GM21390 (cell line): ENCODE measurements at regions not wholly inside any gene's neighbourhood (a gene's known extent, or its start where the extent isn't known, plus 50 kb on each side); places are given as distances from the start of the nearest gene placed in this dataset.
"Not testable (repeated sequence)": the region's sequence is repeated elsewhere in the genome, so short reads cannot be mapped to it uniquely, and the experiment has no call there.

Experiments
- ATAC-seq: cut with Tn5 transposase; IDR thresholded peaks from one replicate; pipeline ENCODE4 v1.9.1; 2021; ENCODE audit not compliant: unreplicated experiment

DNA sequence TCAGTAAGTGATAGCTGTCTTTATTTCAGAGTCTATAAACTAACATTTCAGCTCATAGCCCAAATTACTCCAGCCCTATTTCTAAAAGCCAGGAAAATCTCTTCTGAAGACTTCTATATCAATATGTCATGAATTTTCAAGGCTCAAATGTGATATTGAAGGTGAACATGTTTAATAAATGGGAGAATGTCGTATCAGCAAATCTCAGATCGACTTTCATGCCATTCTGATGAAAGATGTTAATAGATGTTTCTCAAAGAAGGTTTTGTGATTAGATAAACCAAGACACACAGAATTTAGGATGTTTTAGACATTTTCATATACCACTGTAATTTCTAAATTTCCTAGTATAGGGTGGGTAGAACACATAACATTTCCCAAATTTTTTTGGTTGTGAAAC, 380.6 kb downstream of the ARL4A start:
- ATAC-seq: no peak

DNA sequence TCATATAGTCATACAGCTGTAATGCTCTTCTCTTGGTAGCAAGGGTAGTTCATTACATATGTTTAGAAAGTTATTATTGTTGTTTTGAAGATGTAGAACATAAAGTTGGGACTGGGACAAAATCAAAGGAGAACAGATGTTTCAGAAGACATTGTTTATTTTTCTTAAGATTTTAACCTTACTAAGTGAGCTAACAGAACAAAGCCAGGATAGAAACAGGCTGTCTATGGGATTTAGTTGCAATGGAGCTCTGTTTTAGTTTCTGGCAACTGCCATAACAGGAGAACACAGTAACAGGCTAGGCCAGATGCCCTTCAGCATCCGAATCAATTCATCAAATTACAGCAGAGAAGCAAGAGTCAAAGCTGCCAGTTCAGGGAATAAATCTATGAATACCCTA, 382.4 kb downstream of the ARL4A start:
- no peak for ATAC-seq

DNA sequence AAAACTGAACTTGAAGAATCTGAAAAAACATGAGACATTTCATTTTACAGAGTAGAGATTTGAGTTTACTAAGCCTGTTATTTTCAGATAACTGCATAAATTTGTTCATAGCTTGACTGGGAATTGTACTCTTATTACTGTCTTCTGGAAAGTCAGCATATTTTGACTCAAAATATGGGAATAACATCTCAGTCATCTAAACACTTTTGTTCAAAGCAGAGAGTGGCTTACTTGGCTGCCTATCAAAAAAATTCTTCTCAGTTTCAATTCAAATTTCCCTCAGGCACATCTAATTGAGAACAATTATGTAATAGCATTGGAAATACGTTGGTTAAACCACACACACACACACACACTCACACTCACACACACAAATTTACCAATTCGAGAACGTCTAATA, 384.6 kb downstream of the ARL4A start:
- ATAC-seq: no peak

DNA sequence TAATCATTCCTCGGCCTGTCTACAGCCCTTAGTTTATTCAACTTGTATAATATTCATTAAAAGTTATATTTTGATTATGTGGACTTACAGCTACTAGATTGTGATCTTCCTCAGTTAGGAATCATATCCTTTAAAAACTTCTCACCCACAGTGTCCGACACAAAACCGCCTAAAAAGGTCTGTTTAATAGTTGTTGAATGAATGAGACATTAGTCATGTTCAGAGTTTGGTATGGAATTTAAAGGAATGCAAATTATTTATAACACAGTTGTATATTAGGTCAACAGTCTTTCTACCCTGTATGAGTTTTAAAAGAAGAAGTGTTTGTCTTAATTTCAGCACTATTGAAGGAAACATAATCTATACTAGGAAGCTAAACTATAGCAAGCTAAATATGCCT, 390.0 kb downstream of the ARL4A start:
- no peak for ATAC-seq

DNA sequence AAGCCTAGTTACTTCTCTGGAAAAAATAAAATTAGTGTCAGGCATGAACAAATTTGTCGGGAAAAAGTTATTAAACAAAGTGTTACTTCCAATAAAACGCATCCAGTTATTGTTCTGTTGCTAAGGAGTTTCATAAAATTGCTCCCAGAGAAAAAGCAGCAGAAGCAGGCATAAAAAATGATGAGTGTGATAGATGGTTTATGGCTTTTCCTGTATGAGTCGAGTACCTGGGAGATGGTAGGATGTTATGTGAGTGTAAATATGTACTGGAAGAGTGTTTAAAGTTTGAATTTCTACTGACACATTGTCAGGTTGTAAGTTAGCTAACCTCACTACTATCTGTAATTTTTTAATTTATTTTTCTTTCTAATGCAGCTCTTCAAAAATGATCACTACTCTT, 390.7 kb downstream of the ARL4A start:
- no peak for ATAC-seq

DNA sequence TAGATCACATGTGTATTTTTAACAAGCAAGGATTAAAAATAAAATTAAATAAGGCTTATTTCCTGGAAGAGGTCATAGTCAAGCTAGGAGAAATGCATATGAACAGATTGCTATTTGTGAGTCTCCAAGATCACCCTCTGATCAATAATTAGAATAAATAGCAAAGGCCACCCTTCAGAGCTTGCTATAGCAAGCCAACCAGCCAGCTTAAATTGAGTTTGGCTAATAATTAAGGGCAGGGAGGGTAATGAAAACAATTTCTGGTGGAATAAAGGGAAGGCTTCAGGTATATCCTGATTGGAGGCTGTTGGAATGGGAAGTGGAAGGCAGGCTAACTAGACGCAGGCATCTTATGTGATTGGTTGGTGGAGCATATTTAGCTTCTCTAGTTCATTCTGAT, 403.5 kb downstream of the ARL4A start:
- ATAC-seq: no peak

DNA sequence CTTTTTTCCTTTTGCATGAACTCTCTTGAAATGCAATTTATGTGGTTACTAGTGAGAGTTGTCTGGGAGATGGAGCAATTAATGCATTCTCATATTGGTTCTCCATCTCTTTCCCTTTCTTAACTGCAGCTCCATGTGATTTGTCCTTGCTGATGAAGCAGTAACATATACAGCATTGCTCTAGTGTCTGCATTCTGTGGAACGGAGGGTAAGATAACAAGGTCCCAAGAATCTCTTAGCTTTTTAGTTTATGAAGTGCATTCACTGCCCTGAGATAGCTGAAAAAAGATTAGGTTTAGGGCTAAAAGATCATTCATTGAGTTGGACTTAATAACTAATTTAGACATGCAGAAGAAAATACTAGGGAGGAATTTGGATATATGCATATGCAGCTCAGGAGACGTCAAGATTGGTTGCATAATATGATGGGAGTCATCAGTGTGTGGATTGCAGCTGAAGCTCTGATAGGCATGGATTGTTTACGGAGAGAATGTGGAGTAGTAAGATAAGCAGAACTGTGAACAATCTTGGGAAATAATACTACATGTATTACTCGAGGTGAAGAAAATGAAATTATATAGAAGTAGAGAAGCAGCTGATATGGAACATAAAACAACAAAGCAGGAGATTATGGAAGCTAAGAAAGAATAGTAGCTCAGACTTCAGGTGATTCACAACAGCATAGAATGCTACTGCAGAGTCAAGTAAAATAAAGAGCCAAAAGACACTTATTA, 404.7 kb downstream of the ARL4A start:
- ATAC-seq: no peak

DNA sequence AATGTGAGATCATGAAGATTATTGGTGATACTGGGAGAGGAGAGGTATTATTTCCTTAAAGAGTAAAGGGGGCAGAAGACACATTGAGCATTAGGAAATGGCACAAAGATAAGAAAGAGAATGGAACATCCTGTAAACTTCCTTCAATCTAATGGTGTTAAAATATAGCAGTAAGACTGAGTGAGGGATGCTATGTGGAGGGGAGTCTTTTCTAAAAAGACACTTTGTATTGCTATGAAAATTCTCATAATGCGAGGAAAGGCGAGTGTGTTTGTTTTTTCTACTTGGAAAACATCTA, 405.2 kb downstream of the ARL4A start:
- ATAC-seq: no peak

DNA sequence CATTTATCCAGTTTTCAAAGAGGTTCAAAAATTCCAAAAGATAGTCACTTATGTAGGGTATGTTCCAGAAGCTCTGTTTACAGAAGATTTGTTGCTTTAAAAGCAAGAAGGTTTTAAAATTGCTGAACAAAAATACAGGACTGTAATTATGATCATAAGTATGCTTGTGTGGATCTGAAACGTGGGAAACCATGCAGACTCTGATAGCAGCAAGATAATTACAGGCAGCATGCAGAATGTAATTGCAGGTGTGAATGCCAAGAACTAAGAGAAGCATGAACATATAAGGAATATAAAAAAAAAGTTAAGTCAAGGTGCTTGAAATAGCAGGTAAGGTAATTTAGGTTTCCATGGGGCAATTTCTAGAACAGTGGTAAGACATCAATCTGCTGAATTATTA, 405.7 kb downstream of the ARL4A start:
- ATAC-seq: no peak

DNA sequence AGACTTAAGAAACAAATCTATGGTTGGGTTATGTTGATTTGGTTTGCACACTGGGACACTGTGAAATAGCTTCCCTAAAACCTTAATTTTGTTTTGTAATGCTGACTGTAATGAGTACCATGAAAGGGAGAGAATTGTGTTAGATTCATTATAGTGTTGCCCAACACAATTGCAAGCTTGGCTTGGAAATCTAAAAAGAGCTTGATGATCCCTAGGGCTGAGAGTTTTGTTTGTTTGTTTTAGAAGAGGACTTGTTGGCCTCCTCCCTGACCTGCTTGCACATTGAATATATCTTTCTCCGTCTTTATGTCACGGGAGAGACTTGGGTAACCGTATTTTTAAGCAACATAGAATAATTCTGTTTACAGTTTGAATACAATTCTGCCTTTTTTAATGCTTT, 410.1 kb downstream of the ARL4A start:
- no peak for ATAC-seq

DNA sequence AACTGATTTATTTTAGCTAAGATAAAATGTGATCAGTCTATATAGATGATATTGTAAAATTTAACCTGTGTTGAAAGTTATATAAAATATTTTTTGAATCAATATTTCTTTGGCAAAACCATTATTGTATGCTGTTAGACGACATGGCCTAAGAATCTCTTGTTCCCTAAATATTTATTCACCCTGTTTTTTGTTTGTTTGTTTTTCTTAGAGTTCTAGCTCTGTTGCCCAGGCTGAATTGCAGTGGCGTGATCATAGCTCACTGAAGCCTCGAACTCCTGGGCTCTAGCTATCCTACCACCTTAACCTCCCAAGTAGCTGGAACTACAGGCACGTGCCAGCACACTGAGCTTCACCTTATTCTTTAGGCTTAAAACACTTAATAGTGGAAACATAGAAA, 410.7 kb downstream of the ARL4A start:
- no peak for ATAC-seq

DNA sequence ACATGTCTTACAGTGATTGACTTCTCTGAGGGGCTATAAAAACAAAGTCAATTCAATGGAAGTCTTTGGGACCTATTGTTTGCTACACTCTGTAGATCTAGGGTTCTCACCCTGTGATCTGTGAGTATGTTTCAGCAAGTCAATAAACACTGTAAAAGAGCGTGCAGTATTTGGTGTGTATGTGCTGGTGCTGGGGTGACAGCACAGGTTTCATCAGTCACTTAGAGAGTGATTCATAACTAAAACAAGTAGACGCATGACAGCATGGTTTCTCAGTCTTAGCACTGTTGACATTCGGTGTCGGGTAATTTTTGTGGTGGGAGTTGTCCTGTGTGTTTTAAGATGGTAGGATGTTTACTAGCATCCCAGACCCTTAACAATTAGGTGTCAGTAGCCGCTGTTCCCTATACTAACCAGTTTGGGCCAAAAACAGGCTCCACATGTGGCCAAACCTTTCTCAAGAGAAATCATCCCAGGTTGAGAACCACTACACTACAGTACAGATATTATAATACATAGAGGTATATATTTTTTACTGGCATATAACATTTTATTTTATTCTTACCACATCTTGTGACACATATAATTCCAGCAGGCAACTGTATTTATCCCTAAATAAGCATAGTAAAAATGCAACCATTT, 411.8 kb downstream of the ARL4A start:
- ATAC-seq: peak; percentile 86

DNA sequence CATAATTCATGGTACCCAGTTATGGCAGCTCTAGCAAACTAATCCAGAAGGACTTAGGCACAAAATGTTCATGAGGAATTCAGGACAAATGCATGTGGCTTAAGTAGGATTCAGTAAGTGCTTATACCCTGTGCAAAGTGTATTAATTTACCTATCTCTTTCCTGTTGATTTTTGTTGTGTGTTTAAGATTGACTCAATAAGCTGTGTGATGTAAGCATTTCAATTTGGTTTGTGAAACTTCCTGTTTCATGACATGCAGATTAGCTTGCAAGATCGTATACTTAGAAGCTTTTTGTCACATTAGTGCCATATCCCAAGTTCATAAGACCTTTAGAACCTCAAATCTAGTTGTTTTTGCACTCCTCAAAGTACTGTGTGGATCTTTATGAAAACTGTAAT, 416.7 kb downstream of the ARL4A start:
- no peak for ATAC-seq

DNA sequence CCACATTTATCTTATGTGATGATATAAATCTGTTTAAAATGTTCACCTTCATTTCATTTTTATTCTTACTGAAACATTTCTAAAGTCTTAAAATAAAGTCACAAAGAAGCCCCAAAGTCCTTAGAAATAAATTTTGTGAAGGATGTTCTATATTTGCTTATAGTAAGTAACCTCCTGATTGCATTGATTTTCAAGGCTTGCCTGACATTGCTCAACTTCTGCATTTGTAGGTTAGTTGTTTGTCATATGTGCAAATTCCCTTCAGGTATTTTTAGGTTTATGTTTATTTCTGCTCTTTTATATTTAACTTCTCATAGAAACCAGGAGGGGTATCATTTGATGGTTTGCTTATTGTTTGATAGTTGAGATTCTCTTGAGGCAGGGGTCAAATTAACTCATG, 417.8 kb downstream of the ARL4A start:
- ATAC-seq: no peak

DNA sequence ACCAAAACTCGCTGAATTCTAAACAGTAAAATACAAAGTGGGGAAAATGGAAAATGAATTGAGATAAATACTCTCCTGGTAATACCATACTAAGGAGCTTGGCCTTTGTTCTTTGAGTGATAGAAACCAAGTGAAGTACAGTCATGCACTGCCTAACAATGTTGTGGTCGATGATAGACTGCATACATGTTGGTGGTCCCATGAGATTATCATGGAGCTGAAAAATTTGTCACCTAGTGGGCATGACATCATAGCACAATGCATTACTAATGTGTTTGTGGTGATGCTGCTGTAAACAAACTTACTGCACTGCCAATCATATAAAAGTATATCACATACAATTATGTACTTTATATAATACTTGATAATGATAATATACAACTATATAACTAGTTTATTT, 419.1 kb downstream of the ARL4A start:
- no peak for ATAC-seq

DNA sequence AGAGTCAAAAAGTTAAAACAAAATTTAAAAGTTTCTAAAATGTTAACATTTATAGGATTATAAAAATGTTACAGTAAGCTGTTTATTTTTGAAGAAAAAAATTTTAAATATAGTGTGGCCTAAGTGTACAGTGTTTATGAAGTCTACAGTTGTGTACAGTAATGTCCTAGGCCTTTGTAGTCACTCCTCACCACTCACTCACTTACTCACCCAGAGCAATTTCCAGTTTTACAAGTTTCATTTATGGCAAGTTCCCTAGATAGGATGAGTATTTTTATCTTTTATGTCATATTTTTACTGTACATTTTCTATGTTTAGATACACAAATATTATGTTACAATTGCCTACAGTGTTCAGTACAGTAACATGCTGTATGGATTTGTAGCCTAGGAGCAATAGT, 419.9 kb downstream of the ARL4A start:
- ATAC-seq: no peak

DNA sequence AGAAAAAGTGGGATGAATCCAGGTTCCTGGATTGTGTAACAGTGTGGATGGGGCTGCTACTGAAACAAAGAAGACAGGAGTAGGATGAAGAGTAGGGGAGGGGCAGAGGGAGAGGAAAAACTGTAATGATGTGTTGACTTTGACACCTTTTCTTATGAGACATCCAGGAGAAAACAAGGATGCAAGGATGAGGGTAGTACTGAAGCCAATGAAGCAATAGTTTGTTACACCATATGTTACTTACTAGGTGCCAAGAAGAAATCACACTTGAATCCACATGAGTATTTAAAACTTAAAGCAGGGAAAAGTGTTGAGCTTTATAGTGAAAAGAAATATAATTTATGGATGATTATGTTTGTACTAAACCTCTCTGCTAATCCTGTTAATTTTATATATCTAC, 420.6 kb downstream of the ARL4A start:
- no peak for ATAC-seq

DNA sequence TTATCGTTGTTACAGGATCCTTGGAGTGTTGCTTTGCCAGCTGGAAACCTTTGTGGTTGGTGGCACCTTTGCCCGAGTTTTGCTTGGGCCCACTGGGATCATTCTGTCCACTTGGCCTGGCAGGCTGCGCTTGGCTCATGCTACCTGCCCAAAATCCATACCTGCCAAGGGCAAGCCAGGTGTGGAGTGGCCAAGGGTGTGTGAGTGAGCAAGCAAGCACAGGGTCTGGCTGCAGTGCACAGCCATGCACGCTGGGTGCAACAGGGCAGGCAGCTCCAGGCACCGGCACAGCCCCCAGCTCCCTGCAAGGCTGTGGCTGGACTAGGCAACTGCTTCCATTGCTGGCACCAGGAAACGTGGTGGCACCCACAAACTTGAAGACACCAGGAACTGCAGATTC, 421.8 kb downstream of the ARL4A start:
- ATAC-seq: no peak

DNA sequence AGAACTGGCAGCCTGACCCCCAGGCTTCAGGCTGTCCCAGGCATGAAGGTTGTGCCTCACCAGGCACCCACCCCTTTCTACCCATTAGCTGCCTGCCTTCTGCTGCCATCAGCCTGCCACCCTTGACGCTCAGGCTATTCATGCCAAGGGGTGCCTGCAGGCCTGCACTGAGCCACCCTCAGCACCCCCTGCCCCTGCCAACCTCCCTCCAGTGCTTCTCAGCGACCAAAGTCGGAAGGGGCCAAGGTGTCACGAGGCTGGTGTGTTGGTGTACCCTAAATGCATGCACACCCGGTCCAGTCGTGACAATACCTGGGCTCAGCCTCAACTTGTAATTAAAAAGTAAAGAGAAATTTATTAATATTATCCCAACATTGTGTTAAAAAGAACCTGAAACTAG, 422.7 kb downstream of the ARL4A start:
- no peak for ATAC-seq

DNA sequence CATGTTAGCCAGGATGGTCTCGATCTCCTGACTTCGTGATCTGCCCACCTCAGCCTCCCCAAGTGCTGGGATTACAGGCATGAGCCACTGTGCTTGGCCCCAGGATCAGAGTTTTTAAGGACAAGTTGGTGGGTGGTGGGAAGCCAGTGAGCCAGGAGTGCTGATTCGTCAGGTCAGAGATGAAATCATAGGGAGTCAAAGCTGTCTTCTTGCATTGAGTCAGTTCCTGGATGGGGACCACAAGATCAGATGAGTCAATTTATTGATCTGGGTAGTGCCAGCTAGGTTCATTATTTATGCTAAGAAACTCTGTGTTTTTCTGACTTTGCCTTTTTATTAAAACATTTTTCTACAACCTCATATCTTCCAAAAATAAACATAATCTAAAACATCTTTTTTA, 423.8 kb downstream of the ARL4A start:
- no peak for ATAC-seq

DNA sequence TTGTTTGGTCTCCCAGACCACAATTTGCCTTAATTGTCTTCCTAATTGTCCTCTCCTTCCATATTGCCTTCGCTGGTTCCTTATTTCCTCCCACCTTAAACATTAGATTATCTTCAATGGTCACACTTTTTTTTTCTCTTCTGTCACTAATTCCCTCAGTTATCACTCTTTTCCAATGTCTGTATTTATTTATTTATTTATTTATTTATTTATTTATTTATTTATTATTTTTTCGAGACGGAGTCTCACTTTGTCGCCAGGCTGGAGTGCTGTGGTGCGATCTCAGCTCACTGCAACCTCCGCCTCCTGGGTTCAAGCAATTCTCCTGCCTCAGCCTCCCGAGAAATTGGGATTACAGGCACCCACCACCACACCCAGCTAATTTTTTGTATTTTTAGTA, 426.8 kb downstream of the ARL4A start:
- not testable (repeated sequence) for ATAC-seq

DNA sequence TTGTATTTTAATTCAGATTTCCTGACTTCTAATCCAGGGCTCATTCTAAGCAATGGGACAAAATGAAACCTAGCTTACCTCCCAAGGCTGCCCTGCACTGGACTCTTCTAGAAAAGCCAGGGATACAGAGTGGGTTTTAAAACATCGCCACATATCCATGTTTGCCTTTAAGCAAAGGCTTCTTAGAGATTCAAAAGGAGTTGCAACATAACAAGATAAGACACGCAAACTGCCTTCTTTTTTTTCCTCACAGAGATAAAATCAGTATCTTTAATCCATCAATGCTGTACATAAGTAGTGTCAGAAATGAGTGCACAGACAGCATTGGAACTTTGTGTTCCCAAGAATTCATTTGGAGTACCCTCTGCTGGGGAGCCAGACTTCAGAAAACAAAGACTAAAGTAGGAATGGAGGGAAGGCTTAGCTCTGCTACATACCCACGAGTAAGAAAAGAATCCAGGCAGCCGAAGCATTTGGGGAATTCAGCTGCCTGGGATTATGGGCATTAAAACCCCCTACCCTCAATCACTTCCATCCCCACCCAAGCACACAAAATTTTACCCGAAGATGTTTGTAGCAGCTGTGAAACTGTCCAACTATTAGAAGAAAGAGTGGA, 427.8 kb downstream of the ARL4A start:
- ATAC-seq: no peak

DNA sequence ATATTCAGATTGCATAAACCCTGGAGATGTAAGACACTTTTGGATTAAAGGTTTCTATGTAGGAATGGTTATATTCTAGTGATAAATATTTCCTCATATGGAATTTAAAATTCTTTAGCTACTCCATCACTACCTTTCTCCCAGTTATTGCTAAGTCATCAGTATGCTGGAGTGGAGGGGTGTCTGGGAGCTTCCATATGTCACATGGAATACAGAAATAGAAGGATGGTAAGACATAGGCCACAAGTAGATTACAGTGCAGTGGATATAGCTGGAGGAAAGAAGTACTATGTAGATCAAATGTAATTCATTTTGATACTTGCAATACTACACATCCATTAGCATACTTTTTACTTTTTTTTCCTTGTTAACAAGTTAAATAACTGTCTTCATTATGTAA, 428.4 kb downstream of the ARL4A start:
- no peak for ATAC-seq
